ENCODE measurements at regions not wholly inside any gene's neighbourhood (a gene's known extent, or its start where the extent isn't known, plus 50 kb on each side); places are given as distances from the start of the nearest gene placed in this dataset.

DNA sequence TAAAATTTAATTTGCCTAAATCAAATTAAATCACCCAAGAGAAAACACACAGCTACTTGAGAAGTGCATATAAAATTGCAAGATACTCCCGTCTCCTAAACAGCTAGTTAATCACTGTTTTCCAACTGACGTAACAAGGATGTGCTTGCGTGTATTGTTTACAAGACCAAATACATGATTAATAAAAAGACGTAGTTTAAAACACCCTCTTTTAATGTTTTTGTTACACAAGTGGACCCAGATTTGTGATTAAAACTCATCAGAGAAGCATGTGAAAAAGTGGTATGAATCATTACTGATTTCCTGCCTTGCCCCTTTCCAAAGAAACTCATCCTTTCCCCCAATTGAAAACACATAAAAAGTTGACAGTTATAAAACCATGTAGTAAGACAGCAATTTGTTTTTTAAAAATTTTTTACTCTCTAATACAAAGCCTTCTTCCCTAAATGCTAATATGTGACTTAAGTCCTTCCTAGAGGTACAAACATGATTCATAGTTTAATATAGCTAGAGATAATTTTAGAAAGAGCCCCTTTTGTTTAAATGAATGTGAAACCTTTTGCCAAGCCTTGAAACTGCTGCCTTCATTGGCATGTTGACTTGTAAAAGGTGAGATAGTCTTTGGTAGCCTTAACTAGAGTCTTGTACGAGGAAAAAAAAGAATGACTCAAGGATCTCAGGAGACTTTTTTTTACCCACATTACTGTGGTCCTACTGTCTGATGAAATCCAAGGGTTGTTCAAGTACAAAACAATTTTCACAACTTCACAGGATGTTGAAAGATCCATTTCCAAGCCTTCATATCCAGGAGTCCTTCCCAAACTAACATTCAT lies 61.4 kb upstream of the FST start:
- peak; percentile 99 for DNase-seq

DNA sequence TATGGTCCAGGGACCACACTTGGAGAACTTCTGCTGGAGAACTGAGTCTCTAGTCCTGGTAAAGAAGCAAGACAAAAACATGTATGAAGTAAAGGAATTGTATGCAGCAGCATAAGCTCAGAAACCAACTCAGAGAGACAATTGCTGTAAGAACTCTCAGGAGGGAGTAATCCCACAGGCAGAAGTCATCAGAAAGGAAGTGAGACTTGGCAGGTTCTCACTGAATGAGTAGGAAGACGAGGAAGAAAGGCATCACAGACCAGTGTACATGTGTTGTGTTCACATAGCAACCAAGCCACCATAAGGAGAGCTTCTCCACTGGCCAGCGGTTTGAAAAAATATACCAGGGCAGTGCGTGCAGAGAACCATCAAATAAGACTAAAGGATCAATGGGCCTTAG lies 57.9 kb upstream of the FST start:
- peak; percentile 72 for DNase-seq

DNA sequence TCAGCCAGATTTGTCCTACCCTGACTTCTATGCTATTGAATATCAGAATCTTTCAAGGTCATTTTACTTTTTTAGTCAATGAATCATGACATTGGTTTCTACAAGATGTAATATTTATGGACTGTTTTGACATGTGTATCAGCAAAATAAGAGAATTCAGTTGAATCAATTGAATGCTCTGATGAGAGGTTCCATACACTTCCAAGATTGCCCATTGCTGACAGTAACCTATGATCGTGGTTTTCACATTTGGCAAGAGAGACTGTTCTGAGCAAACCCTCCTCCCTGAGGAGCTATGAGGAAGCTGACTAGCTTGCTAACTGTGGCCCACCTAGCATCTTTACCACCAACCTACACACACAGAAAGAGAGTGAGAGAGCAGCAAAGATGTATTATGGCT lies 56.7 kb upstream of the FST start:
- DNase-seq = peak; percentile 52

DNA sequence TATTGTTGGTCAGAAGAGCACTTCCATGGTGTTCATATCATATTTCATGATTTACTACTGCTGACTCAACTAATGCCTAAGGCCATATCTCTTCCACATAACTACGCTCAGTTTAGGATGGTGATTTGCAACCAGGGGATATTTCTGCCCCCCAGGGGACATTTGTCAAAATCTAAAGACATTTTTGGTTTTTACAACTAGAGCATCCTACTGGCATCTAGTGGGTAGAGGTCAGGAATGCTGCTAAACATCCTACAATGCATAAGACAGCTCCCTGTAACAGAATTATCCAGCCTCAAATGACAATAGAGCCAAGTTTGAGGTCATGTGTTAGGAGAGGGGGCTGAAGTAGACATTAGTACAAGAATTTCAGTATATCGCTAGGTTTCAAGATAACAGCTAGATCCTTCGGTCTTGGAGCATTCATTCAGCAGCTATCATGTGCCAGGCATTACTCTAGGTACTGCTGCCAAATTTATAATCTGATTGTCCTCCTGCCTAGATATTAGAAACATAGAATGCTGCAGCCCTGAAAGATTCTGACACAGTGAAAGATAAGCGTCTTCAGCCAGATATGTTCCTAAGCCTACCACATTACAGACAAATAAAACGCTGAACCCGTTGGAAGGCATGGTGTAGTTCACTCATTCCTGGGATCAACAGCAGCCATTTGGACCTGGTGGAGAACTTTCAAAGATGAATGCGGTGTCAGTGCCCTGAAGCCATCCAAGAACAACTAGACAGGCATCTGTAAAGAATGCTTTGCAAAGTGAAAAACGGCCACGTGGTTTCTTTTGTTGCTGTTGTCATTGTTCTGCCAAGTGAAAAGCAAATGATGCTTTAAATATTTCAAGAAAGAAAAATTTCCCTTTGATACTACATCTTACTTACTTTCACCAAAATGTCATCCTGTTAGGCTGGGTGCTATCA lies 55.5 kb upstream of the FST start:
- peak; percentile 36 for DNase-seq

DNA sequence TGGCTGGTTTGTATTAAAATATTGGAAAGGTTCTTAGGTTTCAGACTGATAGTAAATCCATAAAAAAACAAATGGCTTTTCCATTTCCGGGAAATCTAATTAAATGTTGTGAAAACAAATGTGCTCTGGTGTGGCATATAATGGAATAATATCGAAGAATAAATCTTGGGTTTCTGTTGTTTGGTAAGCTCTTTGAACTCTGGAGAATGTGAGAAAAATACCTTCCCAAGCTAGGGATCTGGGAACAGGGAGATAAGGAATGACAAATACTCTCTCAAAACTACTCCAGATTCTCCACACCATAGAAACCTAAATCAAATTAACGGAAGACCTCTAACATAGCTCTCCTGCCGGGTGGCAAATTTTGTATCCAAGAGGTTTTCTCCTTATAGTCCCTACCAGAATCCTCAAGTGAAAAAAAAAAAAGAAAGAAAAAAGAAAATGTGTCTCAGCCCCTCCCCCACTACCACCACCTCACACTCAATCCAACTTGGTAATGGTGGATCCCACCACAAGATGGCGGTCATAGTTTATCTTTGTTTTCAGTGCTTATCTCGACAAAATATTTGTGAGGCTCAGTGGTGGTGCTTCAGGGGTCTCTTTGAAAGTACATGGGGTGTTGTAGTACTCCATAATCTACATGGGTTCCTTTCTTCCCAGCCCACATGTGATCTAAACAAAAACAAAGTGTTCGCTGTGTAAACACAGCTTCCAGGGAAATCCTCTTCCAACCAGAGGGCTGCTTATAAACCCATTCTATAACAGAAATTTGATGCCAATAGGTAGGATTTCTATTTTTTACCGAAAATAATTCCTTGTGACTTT lies 54.5 kb upstream of the FST start:
- no peak for DNase-seq

DNA sequence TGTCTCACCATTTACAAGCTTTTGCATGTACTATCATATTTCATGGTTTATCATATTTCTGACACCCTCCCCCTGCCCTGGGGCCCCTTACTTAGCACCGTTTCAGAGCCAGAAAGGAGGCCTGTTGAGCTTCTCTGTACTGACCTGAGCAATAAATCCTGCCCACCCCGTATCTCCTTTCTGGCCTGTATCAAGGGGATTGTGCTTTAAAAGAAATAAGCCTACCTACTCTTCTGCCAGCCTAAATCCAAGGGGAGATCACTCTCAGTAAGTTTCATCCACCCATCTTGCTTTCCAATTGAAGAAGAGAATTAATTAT lies 54.0 kb upstream of the FST start:
- no peak for DNase-seq

DNA sequence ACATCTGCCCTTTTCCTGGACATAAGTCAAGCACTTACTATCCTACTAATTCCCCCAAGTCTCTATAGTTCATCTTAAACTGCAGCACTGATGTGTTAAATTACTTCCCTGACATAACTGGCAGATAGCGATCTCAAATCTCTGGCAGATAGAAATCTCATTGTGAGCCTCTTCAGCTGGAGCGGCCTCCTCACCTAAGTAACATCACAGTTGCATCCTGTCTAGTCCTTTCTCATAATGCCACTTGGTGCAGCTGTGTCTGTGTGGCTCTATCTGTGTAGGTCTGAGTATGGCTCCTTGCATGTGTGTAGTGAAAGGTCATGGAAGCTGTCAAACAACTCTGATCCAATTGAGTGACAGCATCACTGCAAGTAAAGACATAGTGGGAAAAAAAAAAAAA lies 53.6 kb upstream of the FST start:
- DNase-seq = no peak

DNA sequence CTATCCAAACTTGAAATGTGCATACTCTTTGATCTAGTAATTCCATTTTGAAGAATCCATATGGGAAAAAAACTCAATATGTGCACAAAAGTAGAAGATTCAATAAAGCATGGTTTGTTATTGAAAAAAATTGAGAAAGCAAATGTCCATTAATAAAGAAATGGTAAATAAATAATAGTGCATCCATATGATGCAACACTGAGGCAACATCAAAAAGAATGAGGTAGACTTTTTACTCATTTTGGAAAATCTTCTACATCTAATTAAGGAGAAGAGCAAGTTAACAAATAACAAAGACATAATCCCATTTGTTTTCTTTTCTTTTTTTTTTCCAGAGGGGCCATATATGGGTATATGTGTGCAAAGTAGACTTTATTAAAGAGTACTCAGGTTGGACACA lies 52.5 kb upstream of the FST start:
- DNase-seq = no peak

DNA sequence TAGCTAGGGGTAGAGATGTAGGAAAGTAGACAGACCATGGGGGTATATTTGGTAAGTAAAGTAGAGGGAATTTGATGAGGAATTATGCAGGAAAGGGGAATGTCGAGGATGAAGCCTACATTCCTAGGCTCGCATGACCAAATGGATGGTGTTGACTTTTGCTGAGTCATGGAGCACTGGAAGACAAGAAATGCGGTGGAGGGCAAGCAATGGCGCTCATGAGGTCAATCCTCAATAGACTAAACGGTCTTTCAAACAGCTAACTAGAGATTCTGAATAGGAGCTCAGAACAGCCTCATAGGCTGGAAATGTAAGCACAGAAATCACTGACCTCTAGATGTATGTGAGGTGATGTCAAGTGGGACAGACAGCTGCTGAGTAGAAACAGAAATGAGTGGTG lies 50.7 kb upstream of the FST start:
- DNase-seq = peak; percentile 70

DNA sequence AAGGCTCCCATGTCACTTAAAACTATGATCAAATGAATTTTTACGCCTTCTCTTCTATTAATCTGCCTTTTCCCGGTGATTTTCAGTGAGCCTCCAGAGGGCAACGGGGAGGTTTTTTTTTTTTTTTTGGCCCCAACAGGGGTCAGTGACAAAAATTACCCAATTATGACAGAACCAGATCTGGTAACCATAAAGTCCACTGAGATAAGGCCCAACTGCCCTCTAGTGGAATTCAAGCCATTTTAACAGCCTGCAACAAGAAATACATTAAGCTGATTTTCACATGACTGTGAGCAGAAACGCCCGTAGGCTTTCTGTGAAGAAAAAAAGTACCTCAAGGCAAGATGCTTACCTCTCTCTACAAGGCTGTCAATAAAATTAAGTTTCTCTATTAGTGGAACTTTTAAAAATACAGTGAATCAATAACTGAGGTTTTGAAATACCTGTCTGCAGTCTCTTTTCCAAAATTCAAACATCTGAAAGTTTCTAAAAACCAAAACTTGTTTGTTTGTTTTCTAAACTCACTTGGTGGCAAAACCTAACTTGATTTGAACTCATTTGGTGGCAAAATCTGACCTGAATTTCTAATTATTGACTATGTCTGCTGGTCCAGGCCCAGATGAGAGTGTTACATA lies 49.7 kb upstream of the FST start:
- DNase-seq = peak; percentile 87

Data from HCEC 1CT (cell line).